Stimulated activated CD4-positive, alpha-beta T cell treated with anti-CD3 and anti-CD28 coated beads, TNF-alpha, amount 100 ng/mL, for 1 hour (primary cell): ENCODE measurements at regions not wholly inside any gene's neighbourhood (a gene's known extent, or its start where the extent isn't known, plus 50 kb on each side); places are given as distances from the start of the nearest gene placed in this dataset.

ENCODE experiments used
- DNase-seq, 3 donors: peaks; one replicate each; pipeline ENCODE4 v3.0.0-alpha.2; 2020; ENCODE audit warnings: low read depth in 3 of 3, low spot score in 1 of 3

- no peak for DNase-seq
These were observed 573.0 kb downstream of the TUSC7 start for GRCh38 chr3:117282566-117282965.

- DNase-seq: no peak
These were observed 576.2 kb downstream of the TUSC7 start for GRCh38 chr3:117285737-117286136.

- DNase-seq: no peak
These were observed 576.9 kb downstream of the TUSC7 start for GRCh38 chr3:117286488-117286887.

- no peak for DNase-seq
These were observed 578.0 kb downstream of the TUSC7 start for GRCh38 chr3:117287602-117288001.

- no peak for DNase-seq
These were observed 581.9 kb downstream of the TUSC7 start for GRCh38 chr3:117291476-117291875.

GRCh38 chr3:117297065-117297464 lies 587.5 kb downstream of the TUSC7 start:
- DNase-seq: no peak

GRCh38 chr3:117297541-117297940 lies 588.0 kb downstream of the TUSC7 start:
- DNase-seq: no peak

GRCh38 chr3:117298273-117298672 lies 588.7 kb downstream of the TUSC7 start:
- no peak for DNase-seq

- no peak for DNase-seq
These were observed 592.8 kb downstream of the TUSC7 start for GRCh38 chr3:117302428-117302827.

GRCh38 chr3:117303443-117303842 lies 593.9 kb downstream of the TUSC7 start:
- no peak for DNase-seq

GRCh38 chr3:117304681-117305080 lies 595.1 kb downstream of the TUSC7 start:
- no peak for DNase-seq

GRCh38 chr3:117305681-117306080 lies 596.1 kb downstream of the TUSC7 start:
- no peak for DNase-seq

GRCh38 chr3:117306299-117306698 lies 596.7 kb downstream of the TUSC7 start:
- DNase-seq: no peak

GRCh38 chr3:117308353-117308752 lies 598.8 kb downstream of the TUSC7 start:
- DNase-seq: no peak

- no peak for DNase-seq
These were observed 599.2 kb downstream of the TUSC7 start for GRCh38 chr3:117308756-117309155.

GRCh38 chr3:117310536-117310935 lies 601.0 kb downstream of the TUSC7 start:
- DNase-seq: no peak

GRCh38 chr3:117314441-117315150 lies 605.0 kb downstream of the TUSC7 start:
- no peak for DNase-seq

GRCh38 chr3:117322866-117323265 lies 613.3 kb downstream of the TUSC7 start:
- DNase-seq: no peak

- DNase-seq: no peak
These were observed 637.3 kb downstream of the TUSC7 start for GRCh38 chr3:117346901-117347300.

GRCh38 chr3:117348884-117349283 lies 639.3 kb downstream of the TUSC7 start:
- DNase-seq: no peak

- no peak for DNase-seq
These were observed 640.0 kb downstream of the TUSC7 start for GRCh38 chr3:117349566-117349965.

- no peak for DNase-seq
These were observed 640.8 kb downstream of the TUSC7 start for GRCh38 chr3:117350371-117350770.

- DNase-seq: no peak
These were observed 646.0 kb downstream of the TUSC7 start for GRCh38 chr3:117355566-117355965.
